Ovary (tissue), 3 donors: ENCODE measurements at regions not wholly inside any gene's neighbourhood (a gene's known extent, or its start where the extent isn't known, plus 50 kb on each side); places are given as distances from the start of the nearest gene placed in this dataset.

ENCODE experiments used
- EP300 ChIP-seq: sonication (generic); formaldehyde crosslinking; IDR thresholded peaks from one replicate; pipeline ENCODE4 v1.6.1; 2017; ENCODE audit warnings: antibody characterized with exemption
- POLR2A ChIP-seq: fragments of 450-650 bp; IDR thresholded peaks from one replicate; pipeline ENCODE4 v1.6.1; 2017; ENCODE audit warnings: antibody characterized with exemption, mild to moderate bottlenecking, moderate library complexity
- TF ChIP-seq, protein P1 (sequence below), 3 donors: fragments of 450-650 bp in 2 of 3; fragments of 200-600 bp in 1 of 3; IDR thresholded peaks; one replicate each; pipeline versions ENCODE4 v1.5.1 to v1.8.0; 2016 to 2022; ENCODE audit warnings: antibody characterized with exemption in 3 of 3, mild to moderate bottlenecking in 1 of 3
- donor health status: DM: no; HTN: no; CAD: no.

DNA sequence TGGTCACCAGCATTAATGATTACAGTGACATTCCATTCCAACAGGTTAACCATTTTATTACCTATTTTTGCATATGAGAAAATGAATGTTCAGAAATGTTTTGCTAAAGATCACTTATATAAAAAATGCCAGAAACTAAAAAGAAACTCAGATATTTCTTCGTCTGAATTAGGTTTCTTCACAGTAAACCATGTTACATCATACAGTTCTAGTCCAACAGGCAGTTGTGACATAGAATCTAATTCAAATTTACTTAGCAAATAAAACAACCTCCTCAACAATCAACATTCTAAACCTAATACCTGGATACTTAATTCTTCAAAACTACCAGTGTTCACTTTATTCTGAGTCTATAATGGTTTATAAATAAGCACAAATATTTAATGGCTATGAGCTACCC lies 416.3 kb upstream of the LRRTM4 start:
- TF ChIP-seq, protein P1, sequence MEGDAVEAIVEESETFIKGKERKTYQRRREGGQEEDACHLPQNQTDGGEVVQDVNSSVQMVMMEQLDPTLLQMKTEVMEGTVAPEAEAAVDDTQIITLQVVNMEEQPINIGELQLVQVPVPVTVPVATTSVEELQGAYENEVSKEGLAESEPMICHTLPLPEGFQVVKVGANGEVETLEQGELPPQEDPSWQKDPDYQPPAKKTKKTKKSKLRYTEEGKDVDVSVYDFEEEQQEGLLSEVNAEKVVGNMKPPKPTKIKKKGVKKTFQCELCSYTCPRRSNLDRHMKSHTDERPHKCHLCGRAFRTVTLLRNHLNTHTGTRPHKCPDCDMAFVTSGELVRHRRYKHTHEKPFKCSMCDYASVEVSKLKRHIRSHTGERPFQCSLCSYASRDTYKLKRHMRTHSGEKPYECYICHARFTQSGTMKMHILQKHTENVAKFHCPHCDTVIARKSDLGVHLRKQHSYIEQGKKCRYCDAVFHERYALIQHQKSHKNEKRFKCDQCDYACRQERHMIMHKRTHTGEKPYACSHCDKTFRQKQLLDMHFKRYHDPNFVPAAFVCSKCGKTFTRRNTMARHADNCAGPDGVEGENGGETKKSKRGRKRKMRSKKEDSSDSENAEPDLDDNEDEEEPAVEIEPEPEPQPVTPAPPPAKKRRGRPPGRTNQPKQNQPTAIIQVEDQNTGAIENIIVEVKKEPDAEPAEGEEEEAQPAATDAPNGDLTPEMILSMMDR (IDR thresholded peaks at IDR 0.05), result no peak
- no peak for TF ChIP-seq EP300
- TF ChIP-seq POLR2A, result no peak
